ENCODE measurements at regions not wholly inside any gene's neighbourhood (a gene's known extent, or its start where the extent isn't known, plus 50 kb on each side); places are given as distances from the start of the nearest gene placed in this dataset.
A peak's percentile ranks its signal among the peaks of the same experiment; 100 is the strongest.

DNA sequence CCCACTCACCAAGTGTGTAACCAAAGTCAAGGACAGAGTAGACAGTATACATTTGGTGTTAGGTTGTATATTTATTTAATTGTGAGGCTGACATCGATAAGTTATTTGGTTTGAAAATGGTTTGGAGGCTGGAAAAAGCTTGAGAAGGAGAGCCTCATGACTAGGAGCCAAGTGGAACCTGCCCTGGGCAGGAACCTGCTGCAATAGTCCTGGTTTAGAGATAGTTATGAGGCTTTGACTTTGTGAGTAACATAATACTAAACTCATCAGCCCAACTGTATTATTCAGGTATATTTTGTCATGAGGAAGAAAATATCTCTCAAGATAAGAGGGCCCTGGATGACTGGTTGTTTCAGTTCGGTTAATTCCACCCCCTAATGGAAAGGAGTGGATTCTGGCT is 234.3 kb upstream of the CYRIA start:
- no peak for DNase-seq (ENCODE audit: low spot score)

DNA sequence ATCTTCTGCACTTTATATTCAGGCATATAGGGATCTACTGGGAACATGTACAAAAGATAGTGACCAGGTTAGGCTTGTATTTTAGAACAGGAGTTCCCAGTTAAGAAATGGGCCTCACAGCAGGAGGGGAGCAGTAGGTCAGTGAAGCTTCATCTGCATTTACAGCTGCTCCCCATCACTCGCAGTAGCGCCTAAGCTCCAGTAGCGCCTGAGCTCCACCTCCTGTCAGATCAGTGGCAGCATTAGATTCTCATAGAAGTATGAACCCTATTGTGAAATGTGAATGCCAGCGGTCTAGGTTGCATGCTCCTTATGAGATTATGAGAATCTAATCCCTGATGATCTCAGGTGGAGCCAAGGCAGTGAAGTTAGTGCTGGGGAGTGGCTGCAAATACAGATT is 224.4 kb upstream of the CYRIA start:
- DNase-seq (ENCODE audit: low spot score), result no peak

DNA sequence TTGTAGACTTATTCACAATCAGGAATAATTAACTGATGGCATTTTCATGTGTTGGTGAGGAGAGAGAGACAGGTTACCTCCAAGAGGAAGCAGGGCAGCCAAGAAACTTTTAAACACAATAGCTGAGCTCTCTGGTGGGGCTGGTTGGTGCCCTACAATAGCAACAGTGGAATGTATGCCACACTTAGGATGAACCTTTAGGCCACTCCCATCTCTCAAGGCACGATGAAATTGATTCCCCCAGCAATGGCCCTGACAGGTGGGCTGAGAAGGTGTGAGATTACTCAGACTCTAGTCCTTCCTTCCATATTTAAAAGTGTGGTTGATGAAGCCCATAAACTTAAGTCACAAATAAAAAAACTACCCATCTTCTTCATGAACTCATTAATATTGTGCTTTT is 219.4 kb upstream of the CYRIA start:
- DNase-seq (ENCODE audit: low spot score), result no peak

DNA sequence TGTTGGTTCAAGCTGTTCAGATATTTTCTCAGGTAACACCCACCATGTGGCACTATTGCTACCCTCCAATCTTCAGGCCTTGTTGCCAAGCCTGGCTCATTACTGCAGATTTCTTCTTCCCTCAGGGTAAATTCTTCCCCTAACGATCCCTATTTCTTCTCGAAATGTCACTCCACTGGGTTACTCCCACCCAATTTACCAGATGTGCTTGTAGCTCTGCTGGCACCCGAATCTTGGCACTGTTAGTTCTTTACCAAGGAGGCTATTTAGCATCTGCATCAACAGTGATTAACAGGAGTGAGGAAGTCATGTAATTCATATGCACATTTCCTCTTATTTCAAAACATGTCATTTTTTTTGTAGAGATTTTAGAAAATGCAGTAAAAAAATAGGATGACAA is 217.1 kb upstream of the CYRIA start:
- no peak for DNase-seq (ENCODE audit: low spot score)

DNA sequence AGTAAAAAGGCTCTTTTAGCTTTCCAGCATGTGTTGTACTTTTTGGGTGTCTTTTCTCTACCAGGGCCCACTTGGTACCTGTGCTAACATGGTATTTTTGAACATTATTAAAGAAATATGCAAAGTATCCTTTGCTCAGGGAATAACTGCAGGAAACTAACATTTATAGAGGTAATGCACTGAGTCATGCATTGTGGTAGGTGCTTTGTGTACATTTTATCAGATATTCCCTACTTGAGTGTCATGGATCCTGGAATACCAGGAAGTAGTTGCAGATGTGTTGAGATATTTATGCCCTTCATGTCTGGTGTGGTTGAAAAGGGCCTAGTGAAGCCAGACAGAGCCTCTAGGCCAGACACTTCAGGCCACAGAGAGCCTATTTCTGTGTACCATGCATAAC is 215.5 kb upstream of the CYRIA start:
- DNase-seq (ENCODE audit: low spot score), result no peak

DNA sequence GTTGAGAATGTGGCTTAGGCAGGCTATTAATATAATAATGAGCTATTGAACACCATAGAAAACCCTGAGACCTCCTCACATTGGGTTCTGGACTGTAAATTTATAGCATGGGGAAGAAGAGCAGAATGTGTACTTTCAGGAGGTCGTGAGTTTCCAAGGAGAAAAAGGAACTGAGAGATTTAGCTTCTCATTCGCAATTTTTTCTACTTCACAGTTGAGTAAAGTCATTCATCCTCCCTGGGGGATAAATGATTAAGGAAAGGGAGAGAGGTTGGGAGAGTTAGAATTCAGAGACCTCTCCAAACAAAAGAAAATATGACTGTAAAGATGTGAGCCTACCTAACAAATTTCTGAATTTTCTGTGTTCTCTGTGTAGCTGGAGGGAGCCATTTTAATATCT is 205.8 kb upstream of the CYRIA start:
- no peak for DNase-seq (ENCODE audit: low spot score)

DNA sequence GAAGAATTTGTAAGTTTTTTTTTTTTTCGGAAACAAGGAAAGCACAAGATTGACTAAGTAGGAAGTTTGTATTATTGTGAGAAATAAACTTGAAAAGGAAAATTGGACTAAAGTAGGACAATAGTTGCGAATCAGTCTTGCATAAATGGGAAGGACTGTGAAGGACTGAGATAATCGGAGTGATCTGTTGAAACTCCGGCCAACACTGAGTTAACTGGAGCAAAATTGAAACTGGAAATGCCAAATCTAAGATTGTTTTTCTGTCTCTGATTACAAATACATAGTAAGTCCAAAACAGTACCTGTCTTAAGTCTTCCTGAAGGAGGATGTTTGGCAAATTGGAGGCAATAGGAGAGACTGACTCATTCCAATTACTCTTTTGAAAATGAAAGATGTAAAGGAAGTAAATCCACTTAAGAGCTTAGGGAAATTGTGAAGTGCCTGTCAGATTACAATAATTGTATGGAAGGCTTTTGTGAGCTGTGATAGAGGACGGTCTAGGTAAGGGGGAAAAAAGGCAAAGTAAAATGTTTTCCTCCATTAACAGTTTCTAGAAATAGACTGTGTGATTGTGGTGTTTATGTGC is 204.9 kb upstream of the CYRIA start:
- no peak for DNase-seq (ENCODE audit: low spot score)

DNA sequence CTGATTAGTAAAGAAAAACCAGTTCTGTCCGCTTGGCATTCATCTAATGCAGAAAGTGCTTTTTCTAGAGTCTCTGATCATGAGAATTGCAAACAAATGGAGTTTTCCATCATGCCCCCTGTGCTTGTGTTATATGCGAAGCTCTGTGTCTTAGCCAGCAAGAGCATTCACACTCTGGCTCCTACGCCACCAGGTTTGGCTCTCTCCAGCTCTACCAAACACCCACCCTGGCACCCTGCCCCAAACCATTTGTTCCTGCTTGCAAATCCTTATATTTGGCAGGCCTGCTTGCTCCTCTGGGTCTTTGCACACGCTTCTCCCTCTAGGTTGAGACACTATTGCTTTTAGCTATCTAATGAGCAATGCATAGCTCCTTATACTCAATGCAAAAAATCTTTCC is 204.1 kb upstream of the CYRIA start:
- DNase-seq (ENCODE audit: low spot score), result no peak

DNA sequence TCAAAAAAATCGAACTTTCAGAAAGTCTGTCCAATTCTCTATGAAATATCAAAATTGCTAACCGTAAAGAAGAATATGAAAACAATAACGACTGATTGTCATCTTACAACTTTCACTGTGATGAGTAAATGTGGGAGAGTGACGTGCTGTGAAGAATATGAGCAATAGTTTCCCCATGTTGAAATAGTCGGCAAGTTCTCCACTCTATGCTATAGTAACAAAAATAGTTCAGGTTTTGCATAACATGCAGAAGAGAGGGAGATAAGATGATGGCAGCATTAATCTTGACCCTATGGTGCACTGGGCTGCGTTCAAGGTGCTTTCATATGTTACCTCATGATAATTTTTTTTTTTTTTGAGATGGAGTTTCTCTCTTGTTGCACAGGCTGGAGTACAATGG is 196.8 kb upstream of the CYRIA start:
- DNase-seq (ENCODE audit: low spot score), result no peak

DNA sequence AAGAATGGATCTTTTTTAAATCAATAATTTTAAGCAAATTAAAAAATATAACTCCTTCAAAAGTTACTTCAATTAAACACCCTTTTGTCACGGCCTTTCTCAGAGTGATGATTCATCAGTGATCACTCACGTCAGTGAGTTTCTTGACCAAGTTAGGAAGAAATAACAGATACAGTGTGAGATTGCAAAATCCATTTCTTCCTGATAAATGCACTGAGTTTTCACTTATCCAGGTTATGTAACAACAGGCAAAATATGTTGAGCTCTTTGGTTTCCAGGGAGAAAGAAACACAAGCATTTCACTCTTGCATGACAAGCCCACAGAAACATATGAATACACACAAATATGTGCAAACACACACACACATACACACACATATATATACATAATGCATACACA is 195.9 kb upstream of the CYRIA start:
- DNase-seq (ENCODE audit: low spot score), result no peak

DNA sequence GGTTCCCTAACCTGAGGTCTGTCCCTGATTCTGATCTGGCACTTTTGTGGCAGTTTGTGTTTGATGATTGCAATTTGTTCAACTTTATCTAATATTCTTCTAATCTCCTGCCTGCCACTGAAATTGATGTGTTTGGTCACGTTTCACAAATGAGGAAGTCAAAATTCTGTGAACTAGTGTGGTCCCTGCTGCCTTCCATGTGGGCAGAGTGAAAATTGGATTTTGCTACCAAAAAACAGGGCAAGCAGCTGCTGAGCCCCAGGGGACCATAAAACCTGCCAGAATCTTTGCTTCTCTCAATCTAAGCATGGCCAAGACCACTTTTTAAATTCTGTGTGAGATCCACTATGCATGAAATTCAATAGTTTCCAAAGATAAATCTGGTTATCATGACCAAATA is 195.5 kb upstream of the CYRIA start:
- DNase-seq (ENCODE audit: low spot score), result no peak

DNA sequence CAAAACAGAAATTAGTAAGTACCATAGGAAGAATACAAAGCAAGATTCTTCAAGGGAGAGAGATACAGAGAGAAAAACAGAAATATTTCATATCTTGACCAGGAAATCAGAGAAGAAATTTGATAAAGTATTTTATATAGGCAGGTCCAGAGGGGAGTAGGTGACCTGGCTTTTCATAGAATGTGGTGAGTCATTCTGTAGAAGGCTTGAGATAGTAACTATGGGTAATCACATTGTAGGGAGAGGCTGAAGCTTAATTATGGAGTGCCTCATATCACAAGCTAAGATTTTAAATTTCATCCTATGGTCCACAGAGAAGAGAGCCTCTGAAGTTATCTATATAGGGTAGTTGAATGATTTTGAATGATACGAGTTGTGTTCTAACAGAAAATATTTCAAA is 195.0 kb upstream of the CYRIA start:
- no peak for DNase-seq (ENCODE audit: low spot score)

DNA sequence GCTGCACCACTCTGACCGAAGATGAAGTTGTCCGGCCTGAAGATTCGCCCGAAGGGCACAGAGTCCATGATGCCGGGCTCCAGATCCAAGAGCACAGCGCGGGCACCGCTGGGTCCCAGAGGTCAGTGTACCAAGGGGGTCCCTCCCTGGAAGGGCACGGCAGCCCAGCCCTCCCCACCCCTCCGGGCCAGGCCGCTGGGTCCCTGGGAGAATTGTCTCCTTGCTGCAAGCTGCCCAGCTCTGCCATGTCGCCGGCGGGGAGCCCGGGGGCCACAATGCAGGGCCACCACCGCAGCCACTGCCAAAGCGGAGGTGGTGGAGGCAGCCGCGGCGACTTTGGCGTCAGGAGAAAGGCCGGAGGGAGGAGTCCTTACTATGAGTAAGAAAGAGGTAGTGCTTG is 189.5 kb upstream of the CYRIA start:
- no peak for DNase-seq (ENCODE audit: low spot score)

DNA sequence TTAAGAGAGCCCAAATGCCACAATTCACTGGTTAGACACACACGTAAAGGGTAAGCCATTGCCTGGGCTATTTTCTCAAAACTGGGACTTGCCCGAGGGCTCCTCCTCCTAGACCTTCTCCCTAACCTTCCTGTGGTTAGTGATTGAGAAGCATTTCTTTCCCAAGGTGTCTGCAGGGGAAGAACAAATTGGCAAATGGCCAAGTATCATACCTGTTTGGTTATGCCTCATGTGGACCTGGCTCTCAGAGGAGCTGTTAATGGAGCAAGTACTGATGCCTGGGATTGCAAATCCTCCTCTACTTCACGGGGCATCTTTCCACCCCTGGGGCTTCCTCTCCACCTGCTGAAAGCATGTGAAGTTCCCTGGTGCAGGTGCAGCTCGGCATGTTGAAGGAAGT is 187.5 kb upstream of the CYRIA start:
- DNase-seq (ENCODE audit: low spot score), result no peak

DNA sequence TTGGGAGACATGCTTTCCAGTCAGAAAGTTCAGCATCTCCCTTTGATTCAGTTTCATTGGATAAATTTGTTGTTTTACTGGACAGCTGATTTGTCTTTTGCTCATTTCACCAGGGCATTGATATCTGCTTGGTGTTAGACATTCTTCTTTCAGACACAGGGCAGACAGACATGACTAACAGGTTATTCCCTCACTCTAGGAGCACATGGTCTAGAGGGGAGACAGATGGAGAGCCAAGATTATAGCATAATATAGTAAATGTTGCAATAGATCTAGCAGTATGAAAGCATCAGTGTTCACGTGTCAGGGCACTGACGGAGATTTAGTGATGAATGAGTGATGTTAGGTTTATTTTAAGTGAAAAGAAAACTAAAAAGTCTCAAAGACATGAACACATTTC is 187.0 kb upstream of the CYRIA start:
- no peak for DNase-seq (ENCODE audit: low spot score)

DNA sequence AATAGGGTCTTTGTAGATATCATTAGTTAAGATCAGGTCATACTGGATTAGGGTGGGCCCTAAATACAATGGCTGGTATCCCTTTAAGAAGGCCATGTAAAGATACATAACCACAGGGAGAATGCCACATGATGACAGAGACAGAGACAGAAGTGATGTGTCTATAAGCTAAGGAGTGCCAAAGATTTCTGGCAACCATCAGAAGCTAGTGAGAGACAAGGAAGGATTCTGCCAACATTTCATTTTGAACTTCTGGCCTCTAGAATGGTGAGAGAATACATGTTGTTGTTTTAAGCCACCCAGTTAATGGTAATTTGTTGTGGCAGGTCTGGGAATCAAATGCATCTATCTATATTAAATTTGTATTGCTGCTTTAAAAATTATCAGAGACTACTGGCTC is 185.5 kb upstream of the CYRIA start:
- DNase-seq (ENCODE audit: low spot score), result no peak

DNA sequence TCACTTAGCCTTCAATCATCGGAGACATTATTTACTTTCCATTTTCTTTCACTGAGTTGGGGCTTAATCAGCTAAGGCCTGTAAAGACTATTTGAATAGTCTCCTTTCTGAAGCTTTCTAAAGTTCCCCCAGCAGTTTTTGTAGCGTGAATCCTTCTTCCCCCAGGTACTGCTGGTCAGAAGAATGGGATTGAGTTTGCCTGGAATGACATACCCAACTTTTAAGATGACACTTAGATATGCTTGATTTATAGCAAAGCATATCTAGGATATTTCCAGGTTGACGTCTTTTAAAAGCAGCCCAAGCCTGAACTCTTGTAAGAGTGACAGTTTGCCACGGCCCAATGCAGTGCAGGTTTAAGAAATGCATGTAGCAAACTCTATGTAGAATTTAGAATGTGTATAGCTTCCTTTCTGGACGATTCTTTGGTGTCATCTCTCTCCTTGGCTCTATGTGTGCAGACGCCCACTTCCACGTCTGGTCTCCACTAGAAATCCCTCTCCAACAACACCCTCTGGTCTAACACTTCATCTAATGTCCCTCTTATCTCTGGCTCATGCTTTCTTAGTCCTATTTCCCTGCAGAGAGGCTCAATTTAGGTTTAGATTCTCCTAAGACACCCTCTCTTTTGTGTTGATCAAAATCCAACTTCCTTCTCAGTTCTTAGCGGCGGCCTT is 175.0 kb upstream of the CYRIA start:
- DNase-seq (ENCODE audit: low spot score), result no peak

DNA sequence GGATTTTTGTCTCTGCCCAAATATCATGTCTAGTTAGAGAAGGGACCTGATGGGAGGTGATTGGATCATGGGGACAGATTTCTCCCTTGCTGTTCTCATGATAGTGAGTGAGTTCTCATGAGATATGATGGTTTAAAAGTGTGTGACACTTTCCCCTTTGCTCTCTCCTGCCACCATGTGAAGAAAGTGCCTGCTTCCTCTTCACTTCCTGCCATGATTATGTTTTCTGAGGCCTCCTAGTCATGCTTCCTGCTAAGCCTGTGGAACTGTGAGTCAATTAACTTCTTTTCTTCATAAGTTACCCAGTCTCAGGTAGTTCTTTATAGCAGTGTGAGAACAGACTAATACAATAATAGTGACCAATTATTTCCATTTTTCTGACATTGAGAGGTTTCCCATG is 167.3 kb upstream of the CYRIA start:
- no peak for DNase-seq (ENCODE audit: low spot score)

DNA sequence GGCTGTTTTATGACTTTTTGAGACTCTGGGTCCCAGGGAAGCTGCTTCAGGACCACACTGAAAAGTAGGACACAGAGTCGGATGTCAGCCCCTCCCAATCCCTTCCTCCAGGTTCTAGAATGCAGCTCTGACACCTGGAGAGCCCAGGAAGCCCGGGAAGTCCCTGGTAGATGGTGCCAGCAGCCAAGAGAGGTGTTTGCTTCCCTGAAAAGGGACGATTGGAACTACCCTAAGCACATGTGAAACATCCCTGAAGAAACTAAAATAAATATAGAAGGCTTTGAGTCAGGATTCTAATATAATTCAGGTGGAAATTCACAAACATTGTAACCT is 163.2 kb upstream of the CYRIA start:
- DNase-seq (ENCODE audit: low spot score), result no peak

DNA sequence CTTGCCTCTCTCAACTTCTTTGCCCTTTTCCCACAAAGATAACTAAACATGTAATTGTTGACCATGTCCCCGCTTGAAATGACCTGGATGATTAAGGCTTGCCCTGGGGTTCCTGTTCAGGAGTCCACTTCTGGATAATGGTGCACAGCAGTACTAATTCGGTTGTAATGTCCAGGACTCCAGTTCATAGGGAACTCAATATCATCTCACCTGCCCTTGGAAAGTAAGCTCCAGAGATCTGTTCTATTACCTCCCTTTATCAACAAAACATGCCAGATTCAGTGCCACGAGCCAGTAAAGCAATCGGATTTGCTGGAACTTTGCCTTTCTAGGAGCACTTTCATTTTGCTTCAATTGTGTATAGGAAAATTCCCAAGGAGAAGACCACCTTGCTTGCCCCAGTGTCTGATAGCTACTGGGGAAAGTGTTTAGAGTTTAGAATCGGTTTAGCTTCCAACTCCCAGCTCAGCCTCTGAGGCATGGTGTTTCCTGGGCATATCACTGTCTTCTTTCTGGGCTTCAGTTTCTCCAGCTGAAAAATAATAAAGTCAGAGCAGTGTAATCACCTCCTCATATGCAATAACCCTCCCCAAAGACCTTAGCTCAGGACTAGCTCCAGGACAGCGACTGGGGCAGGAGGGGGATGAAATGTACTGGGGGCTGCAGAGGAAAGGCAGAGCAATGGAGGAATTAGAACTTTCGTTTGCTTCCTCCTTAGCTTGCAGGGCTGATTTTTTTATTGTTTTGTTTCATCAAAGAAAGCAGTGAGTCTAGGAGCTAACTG is 162.6 kb upstream of the CYRIA start:
- no peak for DNase-seq (ENCODE audit: low spot score)

DNA sequence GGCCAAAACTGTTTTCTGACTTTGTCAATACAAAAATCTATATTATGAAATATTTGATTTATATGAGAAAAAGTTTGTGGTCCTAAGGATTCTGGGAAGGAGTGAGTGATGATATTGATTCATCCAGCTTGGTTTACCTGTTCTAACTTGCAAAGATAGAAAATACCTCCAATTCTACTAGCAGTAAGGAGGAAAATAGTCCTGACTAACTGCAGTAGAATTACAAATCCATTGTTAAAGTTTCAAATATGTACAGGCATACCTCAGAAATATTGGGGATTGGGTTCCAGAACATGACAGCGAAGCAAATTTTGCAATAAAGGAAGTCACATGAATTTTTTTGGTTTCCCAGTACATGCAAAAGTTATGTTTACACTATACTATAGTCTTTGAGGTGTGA is 158.8 kb upstream of the CYRIA start:
- DNase-seq (ENCODE audit: low spot score), result no peak

DNA sequence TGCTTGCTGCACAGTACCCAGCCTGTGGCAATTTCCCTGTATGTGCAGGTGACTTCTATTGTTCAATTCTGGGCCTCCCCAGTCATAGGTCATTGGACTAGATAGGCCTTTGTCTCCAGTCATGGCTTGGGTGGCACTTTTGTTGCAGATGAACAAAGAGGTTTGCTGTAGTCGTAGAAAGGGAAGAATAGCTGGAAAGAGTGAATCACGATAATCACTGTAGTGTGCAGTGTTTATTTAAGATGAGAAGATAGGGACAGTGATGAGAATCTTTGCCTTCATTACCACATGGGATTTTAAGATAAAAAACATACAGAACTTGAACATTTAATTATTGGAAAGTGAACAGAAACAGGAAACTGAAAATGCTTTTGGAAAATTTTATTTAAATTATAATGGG is 156.1 kb upstream of the CYRIA start:
- peak; percentile 52 for DNase-seq (ENCODE audit: low spot score)

DNA sequence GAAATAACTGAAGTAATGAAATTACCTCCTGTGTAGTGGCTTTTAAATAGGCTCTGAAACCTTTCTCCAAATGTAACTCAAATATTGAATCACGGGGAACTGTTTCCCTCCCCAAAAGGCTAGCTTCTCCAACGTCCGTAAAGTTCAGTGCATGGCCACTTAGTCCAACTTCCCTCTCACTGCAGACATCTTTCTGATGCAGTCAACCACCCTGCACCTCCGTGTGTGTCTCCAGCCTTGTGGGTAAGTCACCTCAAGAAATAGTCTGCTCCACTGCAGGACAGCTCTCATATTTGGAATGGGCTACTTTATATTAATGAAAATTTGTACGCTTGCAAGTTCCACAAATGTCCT is 152.5 kb upstream of the CYRIA start:
- no peak for DNase-seq (ENCODE audit: low spot score)
